CD4-positive, alpha-beta T cell treated with Interleukin-6 for 4 hours (primary cell): ENCODE measurements at regions not wholly inside any gene's neighbourhood (a gene's known extent, or its start where the extent isn't known, plus 50 kb on each side); places are given as distances from the start of the nearest gene placed in this dataset.

Experiments used
- DNase-seq: peaks from one replicate; pipeline ENCODE4 v3.0.0-alpha.2; 2020; ENCODE audit warnings: mixed read lengths

DNA sequence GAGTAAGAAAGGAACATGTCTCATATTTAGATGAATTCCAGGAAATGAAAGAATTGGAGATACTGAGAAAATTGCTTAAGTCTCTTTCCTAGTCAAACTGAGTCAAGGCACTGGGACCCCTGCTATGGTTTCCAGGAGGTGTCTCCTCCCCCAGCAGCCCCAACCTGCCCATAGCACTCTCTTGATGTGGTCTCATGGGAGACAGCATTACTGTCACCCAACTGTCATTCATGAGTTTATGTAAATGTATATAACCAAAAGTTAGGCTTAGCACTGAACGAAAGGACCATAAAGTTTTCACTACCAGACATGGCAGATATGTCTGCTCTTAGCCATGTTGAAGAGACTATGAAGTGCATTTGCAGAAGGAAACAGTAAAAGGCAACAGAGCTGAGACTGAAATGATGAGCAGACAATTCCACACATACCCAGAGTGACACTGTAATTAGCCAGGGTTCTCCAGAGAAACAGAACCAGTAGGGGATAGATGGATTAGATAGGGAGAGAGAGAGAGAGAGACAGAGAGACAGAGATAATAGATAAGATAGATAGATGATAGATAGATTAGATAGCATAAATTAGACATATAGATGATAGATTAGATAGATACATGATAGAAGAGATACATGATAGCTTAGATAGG is 328.1 kb downstream of the BRD1 start:
- no peak for DNase-seq

DNA sequence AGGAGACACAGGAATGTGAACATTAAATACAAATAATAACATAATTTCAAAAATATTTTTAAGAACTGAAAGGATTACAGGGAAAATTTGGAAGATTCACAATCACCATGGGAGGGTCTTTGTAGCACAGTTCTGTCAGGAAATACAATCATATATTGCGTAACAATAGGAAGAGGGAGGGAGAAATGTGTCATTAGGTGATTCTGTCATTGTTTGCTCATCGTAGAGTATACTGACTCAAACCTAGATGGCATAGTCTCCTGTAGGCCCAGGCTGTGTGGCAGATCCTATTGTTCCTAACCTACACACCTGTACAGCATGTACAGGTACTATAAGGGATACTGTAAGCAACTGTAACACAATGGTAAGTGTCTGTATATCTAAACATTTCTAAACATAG is 330.4 kb downstream of the BRD1 start:
- no peak for DNase-seq

DNA sequence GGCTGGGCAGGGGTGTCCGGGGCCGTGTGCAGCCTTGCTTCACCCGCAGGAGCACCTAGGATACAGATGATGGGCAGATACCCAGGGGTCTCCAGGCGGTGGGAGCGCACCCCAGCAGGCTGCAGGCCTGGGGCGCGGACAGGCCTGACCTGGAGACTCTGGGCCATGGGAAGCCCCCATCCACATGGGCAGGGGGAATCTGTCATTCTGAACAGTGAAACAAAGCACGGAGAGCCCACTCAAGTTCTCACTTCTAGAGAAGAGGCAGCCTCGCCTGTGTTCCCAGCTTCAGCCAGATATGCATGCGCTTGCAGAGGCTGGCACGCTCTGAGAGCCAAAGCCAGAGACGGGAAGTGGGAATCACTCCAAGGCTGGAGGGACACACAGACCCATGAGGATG is 333.1 kb downstream of the BRD1 start:
- no peak for DNase-seq

DNA sequence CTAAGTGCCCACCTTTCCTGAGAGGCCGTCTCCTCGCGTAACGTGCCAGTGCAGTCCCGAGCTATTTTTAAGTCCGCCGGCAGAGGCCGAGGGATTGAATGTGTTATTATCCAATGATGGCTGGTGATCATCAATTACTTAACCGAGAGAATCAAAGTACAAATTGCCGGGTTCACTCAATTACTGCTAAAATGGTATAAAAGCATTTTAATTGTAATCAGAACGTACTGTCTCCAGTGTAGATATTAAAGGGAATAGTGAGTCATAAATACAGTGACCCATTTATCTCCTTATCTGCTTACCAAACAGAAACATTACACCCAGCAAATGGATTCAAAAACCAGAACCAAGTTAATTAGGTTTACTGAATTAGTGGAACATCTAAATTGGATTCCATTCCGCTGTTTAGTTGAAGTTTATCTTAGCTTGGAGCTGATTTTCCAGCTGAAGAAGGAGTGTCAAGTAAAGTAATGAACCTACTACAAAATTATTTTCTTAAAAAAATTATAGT is 334.9 kb downstream of the BRD1 start:
- no peak for DNase-seq

DNA sequence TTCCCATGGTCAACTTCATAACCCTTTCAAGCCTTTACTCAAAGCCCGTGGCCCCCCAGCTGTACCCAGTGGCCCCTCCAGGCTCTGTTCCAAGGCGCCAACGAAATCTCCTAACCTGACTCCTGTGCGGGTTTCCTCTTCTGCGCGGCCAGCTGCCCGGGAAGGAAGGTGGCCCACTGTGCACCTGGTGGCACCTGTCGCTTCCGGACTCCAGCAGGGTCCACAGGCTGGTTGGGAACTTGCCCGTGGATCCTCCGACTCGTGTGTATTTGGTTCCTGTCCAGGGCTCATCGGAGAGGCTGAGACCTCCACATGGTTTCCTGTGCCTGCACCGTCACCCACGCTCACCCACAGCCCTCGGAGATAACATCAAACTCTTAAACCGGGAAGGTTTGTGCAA is 335.4 kb downstream of the BRD1 start:
- DNase-seq = no peak

DNA sequence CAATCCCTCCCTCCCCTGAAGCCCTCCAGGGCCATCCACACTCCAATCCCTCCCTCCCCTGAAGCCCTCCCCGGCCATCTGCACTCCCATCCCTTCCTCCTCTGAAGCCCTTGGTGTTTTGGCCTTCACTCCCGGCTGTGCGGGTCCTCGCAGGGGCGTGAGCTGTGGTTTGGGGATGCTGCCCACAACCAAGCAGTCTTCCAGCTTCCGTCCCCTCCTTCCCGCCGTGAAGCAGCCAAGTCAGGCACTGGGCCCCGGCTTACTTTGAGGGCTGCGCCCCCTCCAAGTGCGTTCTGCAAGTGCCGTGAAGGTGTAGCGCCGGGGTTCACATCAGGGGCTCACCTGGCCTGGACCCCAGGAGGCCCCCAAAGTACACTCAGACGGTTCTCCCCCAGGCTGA is 335.9 kb downstream of the BRD1 start:
- no peak for DNase-seq

DNA sequence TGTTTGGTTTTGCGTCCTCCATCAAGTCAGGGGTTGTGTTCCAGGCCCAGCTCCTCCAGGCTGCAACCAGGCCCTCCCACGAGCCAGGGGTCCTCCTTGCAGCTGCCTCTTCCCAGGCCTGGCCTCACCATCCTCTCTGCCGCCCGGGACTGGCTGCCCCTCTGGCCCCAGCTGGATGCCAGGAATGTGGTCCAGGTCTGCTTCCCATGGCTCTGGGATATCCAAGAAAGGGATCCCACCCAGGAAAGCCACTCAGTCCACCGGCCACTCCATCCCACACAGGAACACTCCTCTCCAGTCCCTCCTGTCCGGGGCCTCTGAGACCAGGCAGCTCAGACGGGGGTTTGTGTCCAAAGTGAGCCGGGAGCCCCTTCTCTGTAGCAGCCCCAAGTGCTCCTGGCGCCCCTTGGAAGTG is 336.4 kb downstream of the BRD1 start:
- DNase-seq = no peak

DNA sequence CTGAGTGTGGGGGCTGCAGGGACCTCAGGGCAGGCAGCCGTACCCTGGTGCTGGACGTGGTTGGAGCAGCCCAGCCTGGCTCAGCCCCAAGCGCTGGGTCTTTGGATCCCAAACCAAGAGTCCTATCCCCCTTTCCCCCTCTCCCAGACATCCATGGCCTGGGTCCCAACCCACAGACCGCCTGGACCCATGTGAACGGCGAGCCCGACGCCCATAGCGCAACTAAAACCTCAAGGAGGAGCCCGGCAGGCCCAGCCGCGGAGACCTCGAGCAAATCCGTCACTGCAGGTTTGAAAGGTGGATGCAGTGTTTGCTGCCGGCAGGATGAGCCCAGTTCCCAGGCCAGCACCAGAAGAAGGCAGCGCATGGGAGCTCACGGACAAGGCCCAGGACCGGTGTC is 337.0 kb downstream of the BRD1 start:
- no peak for DNase-seq

DNA sequence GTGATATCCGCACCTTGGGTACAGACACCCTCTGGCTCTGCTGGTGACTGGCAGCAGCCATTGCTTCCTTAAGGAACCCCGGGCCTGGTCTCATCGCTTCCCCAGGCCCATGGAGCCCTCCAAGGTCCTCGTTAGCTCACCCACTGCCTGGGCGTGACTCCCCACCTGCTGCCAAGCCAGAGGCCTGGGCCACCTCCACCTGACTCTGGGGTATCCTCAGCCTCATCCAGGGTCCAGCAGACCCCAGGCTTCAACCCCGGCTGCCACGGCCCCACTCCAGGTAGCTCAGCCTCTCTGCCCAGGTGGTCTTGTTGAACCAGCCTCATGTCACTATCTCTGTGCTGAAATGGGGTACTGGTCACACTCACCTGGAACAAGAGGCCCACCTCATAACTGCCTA is 337.9 kb downstream of the BRD1 start:
- DNase-seq = no peak

DNA sequence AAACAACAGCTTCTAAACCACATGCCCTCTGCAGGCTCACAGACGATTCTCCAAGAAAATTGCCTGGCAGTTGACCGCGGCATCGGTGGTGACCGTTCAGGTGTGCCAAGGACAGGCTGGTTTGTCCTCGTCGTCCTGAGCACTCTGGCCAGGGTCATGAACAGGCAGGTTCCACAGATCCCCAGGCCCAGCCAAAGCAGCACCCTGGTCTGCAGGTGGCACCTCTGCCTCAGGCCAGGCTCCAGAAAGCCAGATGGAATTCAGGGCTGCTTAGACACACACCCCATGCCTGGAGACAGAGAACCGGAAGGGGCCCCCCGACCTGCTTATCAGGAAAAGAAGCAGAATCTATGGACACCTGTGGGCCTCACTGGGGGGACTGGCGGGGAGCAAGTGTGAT is 338.7 kb downstream of the BRD1 start:
- DNase-seq = no peak

DNA sequence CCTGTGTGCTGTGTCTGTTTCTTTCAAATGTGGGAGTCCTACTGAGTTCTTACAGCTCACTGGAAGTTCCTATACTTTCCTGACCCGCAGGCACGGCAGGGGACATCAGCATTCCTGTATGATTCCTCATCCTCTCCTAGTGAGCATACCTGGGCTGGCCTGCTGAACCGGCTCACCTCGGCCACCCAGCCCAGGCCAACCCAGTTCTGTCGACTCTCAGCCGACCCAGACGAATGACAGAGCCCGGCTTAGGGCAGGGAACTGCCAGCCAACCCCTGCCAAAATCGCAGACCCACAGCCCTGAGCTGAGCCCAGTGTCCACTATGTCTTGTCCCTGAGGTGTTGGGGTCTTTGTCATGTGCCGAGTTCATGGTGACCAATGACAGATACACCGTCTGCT is 339.7 kb downstream of the BRD1 start:
- no peak for DNase-seq

DNA sequence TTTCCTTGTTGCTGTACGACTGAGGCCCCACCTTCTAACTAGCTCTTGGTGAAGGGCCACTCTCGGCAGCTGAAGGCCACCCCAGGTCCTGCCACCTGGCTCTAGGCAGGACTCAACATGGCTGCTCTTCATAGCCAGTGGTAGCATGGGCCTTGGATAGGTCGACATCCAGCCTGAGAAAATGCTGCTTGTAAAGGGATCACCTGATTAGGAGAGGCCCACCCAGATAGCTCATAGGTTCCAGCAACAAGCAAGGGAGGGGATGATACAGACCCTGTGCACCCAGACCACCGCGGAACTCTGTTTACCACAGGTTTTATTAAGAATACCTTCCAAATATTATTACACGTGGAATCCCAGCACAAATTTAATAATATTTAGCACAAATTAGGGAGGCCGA is 341.4 kb downstream of the BRD1 start:
- DNase-seq = no peak

DNA sequence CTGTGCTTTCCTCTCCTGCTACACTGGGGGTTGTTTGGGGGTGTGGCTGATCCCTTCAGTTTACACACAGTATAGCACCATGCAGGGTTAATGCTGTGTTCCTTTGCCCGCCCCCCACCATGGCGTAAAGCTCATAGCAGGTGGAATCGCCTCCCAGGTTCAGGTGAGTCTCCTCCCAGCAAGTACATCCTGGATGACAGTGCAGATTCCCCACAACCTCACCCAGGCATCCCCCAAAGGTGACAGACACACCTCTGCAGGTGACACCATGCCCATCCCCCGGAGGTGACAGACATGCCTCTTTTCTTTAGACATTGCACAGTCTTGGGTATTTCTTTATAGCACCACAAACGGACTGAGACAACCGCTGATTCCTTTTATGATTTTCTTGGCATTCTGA is 343.7 kb downstream of the BRD1 start:
- no peak for DNase-seq

DNA sequence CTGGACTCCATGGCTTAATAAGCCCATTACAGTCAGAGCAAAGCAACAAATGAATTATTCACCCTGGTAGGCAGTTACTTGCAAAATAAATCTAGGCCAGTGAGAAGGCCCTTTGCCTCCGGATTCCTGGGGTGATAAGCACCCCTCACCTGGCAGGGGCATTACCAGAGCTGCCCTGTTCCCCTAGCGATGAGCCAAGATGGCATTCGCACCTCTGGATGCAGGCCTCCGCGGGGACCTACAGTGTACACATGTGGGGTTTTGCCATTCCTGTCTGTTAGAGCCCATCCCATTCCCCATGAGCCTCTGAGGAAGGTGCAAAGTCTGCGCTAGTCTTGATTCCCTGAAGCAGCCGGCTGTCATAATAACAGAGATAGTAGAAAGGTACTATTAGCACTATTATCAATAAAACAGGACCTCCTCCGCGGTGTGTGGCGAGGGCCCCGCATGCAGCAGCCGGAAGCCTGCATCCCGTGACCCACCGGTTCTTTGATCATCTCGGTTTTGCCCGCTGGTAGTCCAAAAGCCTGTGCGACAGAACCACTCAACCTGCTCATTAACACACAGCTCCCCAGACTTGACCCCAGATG is 344.3 kb downstream of the BRD1 start:
- DNase-seq = no peak

DNA sequence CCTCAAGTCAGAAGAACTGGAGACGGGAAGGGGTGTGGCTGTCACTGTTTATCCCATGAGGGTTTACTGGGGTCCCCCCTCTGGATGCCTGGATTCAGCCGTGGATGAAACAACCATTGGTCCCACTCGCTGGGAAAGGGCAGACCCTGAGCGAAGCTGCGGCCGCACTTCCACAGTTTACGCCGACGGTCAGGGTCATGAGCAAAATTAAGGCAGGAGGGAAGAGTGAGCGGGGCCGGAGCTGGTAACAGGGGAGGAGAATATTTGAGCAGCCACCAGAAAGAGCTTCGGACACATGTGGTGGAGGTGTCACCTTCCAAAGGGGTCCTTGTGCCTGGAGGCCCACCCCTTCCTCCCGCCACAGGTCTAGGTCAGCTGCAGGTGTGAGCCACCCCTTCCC is 344.9 kb downstream of the BRD1 start:
- DNase-seq = no peak

DNA sequence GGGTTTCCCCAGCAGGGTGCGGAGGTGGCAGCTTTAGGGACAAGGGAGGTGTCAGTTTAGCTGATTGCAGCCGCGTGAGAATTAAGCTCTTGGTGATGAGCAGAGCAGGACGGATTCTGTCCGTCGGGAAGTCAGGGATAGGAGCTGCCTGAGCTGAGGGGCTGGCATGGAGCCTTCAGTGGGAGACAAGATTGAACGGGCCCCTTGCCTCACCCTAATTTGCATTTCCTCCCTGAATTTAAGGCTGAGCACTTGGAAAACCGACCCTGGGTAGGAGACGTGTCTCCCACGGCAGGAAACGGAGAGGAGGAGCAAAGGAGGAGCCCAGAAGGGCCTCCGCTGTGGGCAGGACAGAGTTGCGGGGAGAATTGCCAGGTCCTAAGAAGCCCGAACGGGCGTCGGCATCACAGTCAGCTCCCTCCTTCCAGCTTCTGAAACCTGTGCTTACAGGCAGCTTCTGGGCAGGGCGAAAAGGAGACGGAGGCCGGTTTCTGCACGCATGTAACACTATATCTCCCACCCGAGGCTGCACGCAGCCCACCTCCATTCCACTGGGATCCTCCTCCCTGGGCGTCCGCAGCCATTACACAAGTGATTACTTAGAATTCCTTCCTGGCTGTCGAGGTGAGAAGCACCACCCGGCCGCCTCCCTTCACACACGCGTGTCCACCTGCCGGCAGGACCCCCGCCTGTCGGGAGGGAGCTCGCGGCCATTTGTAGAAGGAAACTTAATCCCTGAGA is 345.8 kb downstream of the BRD1 start:
- DNase-seq = no peak

DNA sequence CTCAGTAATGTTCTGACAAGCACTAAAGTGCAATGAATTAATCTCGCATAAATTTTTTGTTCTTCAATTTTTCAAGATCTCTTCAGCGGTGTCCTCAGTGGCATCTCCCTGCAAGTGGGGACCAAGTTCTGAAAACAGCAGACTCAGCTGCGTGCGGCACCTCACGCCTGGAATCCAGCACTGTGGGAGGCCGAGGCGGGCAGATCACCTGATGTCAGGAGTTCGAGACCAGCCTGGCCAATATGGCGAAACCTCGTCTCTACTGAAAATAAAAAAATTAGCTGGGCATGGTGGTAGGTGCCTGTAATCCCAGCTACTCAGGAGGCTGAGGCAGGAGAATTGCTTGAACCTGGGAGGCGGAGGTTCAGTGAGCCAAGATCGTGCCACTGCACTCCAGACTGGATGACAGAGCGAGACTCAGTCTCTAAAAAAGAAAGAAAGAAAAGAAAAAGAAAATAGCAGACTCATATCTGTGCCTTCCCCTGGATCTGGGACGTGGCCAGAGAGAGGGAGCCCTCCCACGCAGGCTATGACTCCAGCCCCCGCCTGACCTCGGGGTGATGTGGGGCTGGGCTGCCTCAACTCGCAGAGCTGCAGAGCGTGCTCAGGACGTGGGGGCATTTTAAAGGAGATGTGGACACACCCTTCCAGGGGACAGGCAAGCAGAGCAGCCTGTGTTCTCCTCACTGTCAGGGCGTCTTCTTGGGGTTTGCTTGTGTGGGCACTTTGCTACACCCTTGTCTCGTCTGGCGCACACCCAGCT is 346.6 kb downstream of the BRD1 start:
- DNase-seq = no peak

DNA sequence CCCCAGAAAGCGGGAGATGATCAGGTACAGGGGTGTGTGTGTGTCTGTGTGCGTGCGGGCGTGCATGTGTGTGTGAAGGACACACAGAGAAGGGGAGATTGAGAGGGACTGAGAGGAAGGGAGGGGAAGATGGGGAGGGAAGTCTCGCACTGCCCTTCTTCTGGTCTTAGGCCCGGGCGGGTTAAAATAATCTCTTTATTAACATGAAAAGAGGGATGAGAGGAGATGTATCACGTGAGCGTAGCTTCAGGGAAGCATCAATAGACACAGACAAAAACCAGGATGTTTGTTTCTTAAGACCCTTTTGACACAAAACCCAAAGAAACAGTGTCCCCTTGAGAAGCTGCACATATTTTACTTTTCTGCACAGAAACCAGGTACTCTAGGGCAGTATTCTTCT is 347.3 kb downstream of the BRD1 start:
- DNase-seq = no peak

DNA sequence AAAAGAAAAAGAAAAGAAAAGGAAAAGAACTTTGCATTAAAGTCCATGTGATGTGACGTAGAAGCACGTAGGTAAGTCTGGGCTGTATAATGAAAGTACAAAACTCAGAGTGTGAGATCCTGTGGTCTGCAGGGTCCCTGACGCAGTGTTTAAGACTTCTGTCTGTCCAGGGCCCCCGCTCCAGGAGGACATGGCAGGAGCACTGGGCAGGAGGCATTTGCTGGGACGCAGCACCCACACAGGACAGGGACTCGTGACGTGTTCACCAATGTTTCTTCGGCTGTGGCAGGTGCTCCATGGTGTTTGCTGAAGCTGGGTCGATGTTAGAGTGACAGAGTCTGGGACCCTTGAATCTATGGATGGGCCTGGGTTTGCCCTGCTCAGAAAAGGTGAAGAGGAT is 348.1 kb downstream of the BRD1 start:
- DNase-seq = no peak

DNA sequence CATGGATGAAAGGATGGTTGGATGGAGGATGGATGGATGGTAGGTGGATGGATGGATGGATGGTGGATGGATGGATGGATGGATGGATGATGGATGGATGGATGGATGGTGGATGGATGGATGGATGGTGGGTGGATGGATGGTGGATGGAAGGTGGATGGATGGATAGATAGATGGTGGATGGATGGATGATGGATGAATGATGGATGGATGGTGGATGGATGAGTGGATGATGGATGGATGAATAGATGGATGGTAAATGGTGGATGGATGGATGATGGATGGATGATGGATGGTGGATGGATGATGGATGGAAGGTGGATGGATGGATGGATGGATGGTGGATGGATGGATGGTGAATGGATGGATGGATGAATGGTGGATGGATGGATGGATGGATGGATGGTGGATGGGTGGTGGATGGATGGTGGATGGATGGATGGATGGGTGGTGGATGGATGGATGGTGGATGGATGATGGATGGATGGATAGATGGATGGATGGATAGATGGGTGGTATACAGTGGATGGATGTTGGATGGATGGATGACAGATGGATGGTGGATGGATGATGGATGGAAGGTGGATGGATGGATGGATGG is 350.8 kb downstream of the BRD1 start:
- no peak for DNase-seq

DNA sequence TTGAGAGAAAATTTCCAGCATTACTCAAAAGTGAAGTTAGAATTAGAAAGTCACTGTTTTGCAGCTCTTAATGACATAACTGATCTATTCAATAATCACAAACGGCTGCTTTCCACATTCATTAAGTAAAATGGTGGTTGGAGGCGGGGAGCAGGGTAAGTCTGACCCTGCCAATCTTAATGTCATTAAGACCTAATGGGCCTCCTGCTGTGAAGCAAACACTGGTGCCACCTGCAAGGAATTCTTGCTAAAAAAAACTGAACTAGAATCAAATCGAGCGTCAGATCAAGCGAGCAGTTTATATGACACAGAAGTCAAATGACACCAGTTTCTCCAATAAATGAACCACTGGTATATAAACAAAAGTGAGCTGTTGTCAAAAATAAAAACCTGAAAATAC is 351.5 kb downstream of the BRD1 start:
- DNase-seq = no peak

DNA sequence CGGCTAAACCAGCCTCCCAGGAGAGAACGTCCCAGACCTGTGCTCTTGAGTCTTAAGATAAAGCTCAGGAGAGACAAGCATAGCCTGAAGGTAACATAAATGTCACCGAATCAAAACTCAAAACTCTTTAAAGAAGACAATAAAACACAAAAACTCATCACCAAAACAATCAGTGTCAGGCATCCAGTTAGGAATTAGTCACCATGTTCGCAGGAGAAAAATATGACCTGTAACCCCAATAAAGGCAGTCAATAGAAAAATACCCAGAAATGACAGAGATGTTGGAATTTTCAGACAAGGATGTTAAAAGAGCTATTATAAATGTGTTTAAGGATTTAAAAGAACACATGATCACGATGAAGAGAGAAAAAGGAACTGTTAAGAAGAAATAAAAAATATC is 352.4 kb downstream of the BRD1 start:
- no peak for DNase-seq

DNA sequence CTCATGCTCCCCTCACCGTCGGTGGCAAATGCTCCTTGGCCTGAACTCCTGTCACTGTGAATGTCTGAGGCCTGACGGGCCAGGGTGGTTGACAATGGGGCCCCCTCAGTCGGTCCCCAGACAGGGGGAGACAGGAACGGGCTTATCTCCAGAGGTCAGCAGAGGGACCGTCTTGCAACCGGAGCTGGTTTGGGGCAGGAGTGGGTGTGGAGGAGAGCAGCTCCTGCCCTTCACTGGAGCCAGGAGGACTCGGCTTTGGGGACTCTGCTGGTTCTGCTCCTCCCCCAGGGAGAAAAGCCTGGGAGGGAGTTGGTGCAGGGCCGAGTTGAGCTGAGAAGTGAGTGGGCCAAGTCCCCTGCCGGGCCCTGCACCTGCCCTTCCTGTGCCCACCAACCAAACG is 354.4 kb downstream of the BRD1 start:
- DNase-seq = no peak
